SK-N-MC (cell line): ENCODE measurements at regions not wholly inside any gene's neighbourhood (a gene's known extent, or its start where the extent isn't known, plus 50 kb on each side); places are given as distances from the start of the nearest gene placed in this dataset.

Experiments used
- EZH2 ChIP-seq: fragments of 200-600 bp; sonication (generic); IDR thresholded peaks from one replicate; pipeline ENCODE4 v1.6.1; 2017; ENCODE audit warnings: antibody characterized with exemption
- FOXP2 ChIP-seq: optimal IDR thresholded peaks from 2 replicates; pipeline ENCODE3; 2011; ENCODE audit warnings: mild to moderate bottlenecking, moderate library complexity; ENCODE audit not compliant: insufficient read depth; ENCODE audit errors: extremely low read length, control extremely low read depth
- POLR2AphosphoS5 ChIP-seq: IDR thresholded peaks from 2 replicates; pipeline ENCODE4 v1.6.1; 2012; ENCODE audit warnings: mild to moderate bottlenecking, low read depth, low read length, borderline replicate concordance

- TF ChIP-seq POLR2AphosphoS5 (no peak), EZH2 (no peak), FOXP2 (no peak)
These were observed 331.9 kb upstream of the TSHZ3 start for GRCh38 chr19:31681121-31681520.
